Adrenal gland (tissue), 5 donors: ENCODE measurements at regions not wholly inside any gene's neighbourhood (a gene's known extent, or its start where the extent isn't known, plus 50 kb on each side); places are given as distances from the start of the nearest gene placed in this dataset.

Experiments used
- POLR2A ChIP-seq, 2 donors: fragments of 450-650 bp; IDR thresholded peaks; one replicate each; pipeline ENCODE4 v1.6.1; 2017; ENCODE audit warnings: antibody characterized with exemption in 2 of 2, mild to moderate bottlenecking in 2 of 2, moderate library complexity in 1 of 2
- TF ChIP-seq, protein P1 (sequence below), 6 experiments: fragments of 450-650 bp in 4 of 6; fragments of 200-600 bp in 2 of 6; sonication (generic) in 1 of 6; IDR thresholded peaks; 1 replicate in 5 of 6; 2 replicates in 1 of 6; pipeline versions ENCODE4 v1.5.1 to v1.8.0; 2016 to 2021; ENCODE audit warnings: antibody characterized with exemption in 6 of 6, mild to moderate bottlenecking in 2 of 6, moderate library complexity in 1 of 6
- donor health status: DM: no; HTN: no; CAD: no.

DNA sequence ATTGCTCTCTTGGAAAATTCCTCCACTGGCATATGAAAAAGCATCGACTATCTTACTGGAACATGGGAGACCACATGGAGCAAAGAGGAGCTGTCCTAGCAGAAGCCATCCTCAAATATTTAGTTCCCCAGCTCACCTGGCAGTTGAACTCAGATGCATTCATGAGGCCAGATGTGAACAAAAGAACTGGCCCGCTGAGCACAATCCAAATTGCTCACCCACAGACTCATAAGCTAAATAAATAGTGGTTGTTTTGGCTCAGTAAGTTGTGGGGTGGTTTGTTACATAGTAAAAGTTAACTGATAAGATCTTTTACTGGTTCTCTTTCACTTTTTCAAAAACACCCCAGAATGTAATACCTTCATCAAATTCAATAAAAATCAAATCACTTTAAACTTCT is 108.6 kb upstream of the CWC22 start:
- TF ChIP-seq, protein P1, sequence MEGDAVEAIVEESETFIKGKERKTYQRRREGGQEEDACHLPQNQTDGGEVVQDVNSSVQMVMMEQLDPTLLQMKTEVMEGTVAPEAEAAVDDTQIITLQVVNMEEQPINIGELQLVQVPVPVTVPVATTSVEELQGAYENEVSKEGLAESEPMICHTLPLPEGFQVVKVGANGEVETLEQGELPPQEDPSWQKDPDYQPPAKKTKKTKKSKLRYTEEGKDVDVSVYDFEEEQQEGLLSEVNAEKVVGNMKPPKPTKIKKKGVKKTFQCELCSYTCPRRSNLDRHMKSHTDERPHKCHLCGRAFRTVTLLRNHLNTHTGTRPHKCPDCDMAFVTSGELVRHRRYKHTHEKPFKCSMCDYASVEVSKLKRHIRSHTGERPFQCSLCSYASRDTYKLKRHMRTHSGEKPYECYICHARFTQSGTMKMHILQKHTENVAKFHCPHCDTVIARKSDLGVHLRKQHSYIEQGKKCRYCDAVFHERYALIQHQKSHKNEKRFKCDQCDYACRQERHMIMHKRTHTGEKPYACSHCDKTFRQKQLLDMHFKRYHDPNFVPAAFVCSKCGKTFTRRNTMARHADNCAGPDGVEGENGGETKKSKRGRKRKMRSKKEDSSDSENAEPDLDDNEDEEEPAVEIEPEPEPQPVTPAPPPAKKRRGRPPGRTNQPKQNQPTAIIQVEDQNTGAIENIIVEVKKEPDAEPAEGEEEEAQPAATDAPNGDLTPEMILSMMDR (IDR thresholded peaks at IDR 0.05): no peak
- TF ChIP-seq POLR2A (IDR thresholded peaks at IDR 0.05): no peak
